Upper lobe of left lung (tissue), 4 donors: ENCODE measurements at regions not wholly inside any gene's neighbourhood (a gene's known extent, or its start where the extent isn't known, plus 50 kb on each side); places are given as distances from the start of the nearest gene placed in this dataset.

ENCODE experiments used
- CTCF ChIP-seq, 6 experiments: fragments of 450-650 bp in 4 of 6; fragments of 200-600 bp in 2 of 6; sonication (generic) in 2 of 6; IDR thresholded peaks; one replicate each; pipeline ENCODE4 v1.5.1; 2016 to 2019; ENCODE audit warnings: antibody characterized with exemption in 6 of 6
- EP300 ChIP-seq, 4 donors: sonication (generic); formaldehyde crosslinking; IDR thresholded peaks; one replicate each; pipeline ENCODE4 v1.5.1; 2017; ENCODE audit warnings: antibody characterized with exemption in 4 of 4, control low read depth in 2 of 4
- POLR2A ChIP-seq, 4 donors: fragments of 450-650 bp; IDR thresholded peaks; one replicate each; pipeline ENCODE4 v1.5.1; 2016 to 2017; ENCODE audit warnings: antibody characterized with exemption in 4 of 4, mild to moderate bottlenecking in 2 of 4
- POLR2AphosphoS5 ChIP-seq, 2 donors: sonication (generic); formaldehyde crosslinking; IDR thresholded peaks; one replicate each; pipeline ENCODE4 v1.5.1; 2017; ENCODE audit warnings: antibody characterized with exemption in 2 of 2

GRCh38 chr7:138317044-138317596 lies 142.9 kb upstream of the TRIM24 start:
- no peak for TF ChIP-seq CTCF (IDR thresholded peaks at IDR 0.05)
- no peak for TF ChIP-seq POLR2A (IDR thresholded peaks at IDR 0.05)
- TF ChIP-seq EP300 (IDR thresholded peaks at IDR 0.05) = no peak
- no peak for TF ChIP-seq POLR2AphosphoS5 (IDR thresholded peaks at IDR 0.05)
